Stimulated activated CD4-positive, alpha-beta T cell treated with anti-CD3 and anti-CD28 coated beads, Interleukin-4, amount 100 ng/mL, for 48 hours (primary cell): ENCODE measurements at regions not wholly inside any gene's neighbourhood (a gene's known extent, or its start where the extent isn't known, plus 50 kb on each side); places are given as distances from the start of the nearest gene placed in this dataset.
"Not testable (repeated sequence)": the region's sequence is repeated elsewhere in the genome, so short reads cannot be mapped to it uniquely, and the experiment has no call there.

ENCODE experiments used
- DNase-seq, 2 donors: peaks; one replicate each; pipeline ENCODE4 v3.0.0-alpha.2; 2020; ENCODE audit warnings: low read depth in 2 of 2

DNA sequence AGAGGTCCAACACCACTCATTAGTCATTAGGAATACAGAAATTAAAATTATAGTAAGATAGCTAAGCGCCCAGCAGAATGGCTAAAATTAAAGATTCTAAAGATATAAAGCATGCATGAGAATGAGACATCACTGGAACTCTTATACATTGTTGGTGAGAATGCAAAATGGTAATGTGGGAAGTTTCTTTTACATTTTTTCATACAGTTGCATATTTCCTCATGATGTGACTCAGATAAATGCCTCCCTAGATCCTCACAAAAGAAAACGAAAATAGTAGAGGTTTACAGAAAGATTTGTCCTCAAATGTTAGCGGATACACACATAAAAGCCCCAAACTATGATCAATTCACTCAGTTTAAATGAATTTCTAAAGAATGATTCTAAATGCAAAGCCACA is 633.7 kb upstream of the GJE1 start:
- no peak for DNase-seq

DNA sequence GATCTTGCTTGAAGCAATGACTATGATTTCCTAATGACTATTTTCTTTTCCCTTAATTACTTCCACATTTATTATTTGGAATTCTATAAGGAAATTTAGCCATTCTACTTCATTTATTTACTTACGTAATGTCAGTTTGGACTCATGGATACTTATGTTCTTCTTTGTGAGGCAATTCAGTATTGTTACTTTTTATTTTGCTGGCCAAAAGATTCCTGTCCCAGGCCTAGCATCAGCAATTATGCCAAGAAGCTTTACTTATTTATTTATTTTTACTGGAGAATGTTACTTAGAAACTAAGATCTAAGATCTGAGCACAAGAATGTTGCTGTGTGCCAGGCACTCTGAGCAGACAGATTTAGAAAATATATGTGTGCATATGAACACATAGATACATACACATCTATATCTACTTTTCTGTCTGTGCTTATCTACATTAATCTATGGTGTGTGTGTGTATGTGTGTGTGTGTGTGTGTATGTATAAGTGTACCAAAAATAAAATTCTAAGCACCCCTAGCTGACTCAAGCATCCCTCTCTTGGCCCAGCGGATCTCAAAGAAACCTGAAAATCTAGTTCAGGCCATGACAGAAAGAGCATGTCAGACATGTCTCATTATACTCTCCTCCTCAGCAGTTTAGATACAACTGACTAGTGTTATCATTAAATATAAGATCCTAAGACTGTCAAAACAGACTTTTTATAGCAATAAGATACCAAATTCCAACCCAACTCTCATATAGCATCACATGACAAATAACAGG is 640.0 kb upstream of the GJE1 start:
- DNase-seq, result no peak

DNA sequence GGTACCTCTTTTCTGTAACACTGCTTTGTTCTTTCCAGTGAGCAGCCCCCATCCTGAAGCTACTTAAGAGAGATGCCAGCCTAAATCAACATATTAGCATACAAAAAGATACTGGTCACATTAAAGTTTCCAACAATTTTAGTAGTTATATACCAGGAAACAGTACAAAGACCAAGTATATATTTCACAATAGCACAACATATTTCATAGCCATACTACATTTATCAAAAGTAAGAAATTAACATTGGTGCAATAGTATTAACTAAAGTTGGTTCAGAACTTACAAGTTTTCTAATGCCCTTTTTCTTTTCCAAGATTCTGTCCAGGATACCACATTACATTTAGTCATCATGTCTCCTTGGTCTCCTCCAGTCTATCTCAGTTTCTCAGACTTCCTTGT is 641.0 kb upstream of the GJE1 start:
- no peak for DNase-seq

DNA sequence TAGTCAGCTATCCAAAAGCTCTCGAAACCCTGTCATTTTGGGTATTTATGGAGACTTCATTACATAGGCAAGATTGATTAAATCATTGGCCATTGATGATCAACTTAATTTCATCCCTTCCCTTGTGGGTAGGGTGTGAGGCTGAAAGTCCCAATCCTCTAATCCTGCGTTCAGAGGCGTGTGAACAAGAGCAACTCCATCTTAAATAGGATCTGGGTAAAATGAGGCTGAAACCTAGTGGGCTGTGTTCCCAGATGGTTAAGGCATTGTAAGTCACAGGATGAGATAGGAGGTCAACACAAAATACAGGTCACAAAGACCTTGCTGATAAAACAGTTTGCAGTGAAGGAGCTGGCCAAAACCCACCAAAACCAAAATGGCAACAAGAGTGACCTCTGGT is 641.7 kb upstream of the GJE1 start:
- DNase-seq, result no peak

DNA sequence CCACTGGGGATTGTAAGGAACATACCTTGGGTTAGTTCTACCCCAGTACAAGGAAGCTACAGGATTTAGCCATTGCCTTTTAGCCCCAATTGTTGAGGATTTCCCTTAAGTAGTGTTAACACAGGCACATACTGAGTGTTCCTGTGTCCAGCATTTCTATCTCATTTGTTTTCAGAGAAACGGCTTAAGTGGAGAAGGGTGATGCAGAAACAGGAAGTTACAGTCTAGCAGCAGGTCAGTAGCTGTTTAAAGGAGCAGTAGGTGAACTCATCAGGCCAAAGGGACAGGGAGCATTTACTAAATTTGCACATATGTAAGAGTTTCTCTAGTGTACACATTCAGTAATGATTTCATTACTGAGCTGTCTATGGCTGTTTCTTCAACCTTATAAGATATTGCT is 644.2 kb upstream of the GJE1 start:
- no peak for DNase-seq

DNA sequence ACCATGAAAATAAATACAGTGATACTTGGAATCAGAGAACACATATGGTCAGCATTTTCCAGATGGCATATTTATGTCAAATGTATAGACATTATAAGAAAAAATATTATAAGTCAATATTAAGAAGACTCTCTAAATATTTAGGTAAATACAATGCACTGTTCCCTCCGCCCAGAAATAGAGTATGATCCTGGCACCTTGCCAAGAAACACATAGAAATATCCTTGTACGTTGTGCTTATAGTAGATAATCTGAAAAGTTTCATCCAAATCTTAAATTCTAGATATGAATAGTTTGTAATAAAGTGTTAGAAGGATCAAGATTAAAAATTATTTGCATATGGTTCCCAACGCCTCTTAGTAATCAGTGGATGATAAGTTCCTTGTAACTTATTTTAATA is 645.8 kb upstream of the GJE1 start:
- DNase-seq, result no peak

DNA sequence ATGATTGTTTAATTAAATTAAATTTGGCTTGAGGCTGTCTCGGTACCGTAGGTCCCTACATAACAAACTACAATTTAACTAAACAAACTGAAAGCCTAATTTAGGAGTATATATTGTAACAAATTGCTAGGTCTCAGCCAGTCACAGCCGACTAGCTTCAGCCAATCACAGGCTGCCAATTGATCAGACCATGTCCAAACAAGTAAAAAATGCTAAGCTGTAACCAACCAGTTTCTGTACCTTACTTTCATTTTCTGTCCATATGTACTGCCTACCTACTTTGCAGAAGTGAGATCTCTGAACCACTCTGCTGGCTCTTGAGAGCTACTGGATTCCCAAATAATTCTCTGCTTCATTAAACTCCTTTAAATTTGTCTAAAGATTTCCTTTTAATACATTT is 648.0 kb upstream of the GJE1 start:
- DNase-seq, result no peak

DNA sequence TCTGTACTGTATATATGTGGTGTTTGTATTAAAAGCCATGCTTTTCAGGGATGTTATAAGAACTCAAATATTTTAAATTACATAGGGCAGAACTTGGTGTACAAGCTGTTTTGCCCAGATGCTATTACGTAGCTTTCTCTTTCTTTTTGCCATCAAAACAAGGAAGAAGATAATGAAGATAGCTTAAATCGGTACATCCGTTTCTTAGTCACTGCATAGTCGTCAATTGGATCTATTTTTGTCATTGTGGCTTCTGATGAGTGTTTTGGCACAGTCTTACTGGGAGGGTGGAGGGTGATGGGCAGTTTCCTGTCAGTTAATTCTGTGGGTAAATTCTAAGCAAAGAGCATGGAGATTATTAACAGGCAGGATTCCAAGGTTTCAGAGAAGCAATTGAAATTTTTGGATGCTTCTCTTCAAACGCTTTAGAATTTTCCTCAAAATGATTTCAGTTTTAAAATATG is 649.1 kb upstream of the GJE1 start:
- DNase-seq, result peak; percentile 9 to 39

DNA sequence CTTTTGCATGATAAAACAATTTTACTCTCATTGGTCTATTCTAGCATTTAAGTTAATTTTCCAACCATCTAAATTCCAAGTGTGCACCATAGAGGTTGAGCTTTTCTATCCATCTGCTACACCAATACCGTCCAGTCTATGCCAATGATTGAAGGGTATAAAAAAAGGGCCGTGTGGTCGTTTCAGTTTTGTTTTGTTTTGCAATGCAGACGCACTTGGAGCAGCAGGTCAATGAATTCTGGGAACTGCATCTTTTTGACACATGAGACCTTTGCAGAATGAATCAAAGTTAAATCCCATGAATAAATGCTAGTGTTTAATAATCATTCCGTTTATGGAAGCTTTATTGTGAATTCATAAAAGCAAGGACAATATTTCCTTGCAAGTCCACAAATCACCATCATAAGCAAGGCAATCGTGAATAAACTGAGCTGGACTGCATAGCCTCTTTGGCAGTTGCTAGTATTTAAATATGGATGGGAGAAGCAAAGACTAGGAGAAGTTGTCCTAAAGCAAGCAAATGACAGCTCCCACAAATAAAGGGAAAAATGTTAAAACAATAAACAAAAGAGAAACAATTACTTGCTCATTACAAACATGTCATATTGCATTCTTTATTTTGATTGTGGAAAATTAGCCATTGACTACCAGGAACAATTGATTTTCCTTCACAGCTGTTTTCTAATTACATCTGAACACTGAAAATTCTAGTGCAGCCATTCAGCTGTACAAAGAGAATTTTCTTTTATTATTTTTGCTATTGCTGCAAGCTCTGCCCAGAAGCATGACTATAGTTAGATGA is 649.7 kb upstream of the GJE1 start:
- no peak for DNase-seq

DNA sequence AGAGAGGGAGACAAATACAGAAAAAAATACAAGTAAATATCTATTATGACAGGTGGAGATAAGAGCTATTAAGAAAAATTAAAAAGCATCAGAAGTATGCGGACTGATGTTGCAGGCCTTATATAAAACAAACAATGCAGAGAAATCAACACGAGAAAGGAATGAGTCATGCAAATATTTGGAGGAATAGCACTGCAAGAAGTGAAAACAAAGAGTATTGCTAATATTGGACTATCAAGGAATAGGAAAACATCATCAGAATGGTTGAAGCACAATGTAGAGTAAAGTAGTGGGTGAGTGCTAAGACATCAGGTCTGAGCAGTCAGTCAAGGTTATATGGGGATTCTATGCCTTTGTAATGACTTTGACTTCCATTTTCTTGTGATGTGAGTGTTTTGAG is 657.5 kb upstream of the GJE1 start:
- no peak for DNase-seq

DNA sequence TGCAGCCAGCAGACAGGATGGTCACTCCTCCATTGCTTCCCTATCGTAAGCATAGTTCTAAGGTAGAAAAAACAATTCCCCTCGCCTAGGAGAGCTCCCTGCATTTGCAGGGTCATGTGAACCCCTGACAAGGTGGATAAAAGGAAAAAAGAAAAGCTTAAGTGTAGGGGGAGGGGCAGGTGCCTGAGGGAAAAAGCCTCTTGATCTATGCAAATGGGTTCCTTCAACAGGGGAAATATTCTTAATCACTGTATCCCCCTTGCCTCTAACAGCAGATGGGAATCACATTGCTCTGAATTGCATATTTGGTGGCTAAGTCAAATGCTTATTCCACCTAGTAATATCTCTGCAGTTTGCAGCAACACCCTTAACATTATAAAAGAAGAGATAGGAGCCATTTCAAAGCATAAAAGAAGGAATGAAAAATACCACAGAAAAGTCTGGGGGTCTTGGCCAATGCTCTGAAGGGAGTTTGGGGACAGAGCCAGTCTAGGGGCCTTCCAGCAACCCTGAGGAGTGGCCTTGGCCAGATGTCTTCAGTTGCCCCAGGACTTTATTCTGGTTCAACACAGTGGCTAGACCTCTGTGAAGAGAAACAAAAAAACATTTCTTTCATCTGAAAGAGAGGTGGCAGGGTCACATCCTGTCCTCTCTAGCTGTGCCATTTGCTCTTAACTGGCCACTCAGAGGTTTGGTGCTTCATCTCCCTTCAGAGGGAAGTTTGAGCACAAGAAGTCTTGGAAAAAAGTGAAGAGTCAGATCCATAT is 660.4 kb upstream of the GJE1 start:
- DNase-seq, result no peak

DNA sequence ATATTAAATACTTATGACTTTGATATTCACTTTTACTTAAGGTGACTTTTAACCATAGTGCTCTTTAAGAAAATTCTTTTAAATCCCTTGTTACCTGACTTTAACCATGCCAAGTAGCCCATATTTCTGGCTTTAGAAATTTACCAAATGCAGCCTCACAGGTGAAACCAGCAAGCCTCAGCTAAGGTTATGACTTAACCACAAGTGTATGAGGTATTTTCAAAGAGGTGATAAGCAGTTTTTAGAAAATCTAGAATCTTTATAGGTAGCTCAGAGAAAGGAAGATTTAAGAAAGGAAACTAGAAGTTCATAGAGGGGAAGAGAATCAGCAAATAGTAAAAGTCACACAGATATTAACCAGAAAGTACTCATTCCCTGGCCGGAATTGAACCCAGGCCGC is 661.9 kb upstream of the GJE1 start:
- no peak for DNase-seq

DNA sequence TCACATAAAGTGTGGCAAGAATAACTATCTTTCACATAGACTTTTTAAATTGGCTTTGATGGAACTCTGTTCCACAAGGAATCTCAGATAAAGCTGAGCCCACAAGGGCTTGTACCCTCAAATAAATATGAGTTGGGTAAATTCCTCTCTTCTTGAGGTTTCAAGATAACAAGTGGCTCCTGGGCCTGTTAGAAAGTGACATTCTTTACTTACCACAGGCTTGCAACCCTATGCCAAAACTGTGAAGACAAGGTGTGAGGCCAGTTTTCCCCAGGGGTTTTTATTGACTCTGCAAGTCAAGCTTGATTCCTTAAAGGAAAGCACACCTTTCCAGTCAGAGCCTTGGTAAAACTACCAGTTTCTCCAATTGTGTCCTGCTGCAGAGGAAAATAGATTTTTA is 664.8 kb upstream of the GJE1 start:
- no peak for DNase-seq

DNA sequence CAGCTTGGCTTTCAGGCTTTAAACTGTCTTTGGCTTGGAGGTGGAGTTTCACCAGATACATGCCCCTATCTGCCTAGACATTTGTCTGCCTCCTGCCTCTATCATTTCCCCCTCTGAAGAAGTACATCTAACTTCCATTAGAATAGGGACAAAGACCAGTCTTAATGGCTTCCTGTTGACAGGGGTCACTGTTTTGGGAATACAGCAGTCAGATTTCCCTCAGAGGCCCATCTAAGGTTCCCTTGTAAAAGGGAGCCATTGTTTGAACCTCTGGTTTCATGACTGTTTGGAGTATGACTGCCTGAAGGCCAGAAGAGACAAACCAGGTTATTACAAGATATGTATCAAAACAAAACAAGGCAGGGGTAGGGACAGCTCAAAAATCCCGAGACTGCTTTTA is 665.7 kb upstream of the GJE1 start:
- DNase-seq, result no peak

DNA sequence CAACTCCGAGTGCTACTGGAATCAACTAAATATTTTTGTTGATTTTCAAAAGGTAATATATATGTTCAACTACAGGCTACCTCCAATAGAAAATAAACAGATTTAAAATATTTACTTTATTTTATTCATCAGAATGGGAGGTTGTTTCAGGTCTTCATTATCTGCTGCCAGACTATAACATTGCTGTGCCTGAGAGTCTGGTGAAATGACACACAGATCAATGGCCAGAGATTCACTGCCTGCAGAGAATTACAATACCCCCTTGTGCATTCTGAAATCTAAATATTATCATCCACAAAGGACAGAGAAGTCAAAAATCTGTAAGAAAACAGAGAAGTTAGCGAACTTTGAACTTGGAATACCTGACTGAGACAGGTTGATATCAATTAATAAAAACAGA is 667.8 kb upstream of the GJE1 start:
- DNase-seq, result no peak

DNA sequence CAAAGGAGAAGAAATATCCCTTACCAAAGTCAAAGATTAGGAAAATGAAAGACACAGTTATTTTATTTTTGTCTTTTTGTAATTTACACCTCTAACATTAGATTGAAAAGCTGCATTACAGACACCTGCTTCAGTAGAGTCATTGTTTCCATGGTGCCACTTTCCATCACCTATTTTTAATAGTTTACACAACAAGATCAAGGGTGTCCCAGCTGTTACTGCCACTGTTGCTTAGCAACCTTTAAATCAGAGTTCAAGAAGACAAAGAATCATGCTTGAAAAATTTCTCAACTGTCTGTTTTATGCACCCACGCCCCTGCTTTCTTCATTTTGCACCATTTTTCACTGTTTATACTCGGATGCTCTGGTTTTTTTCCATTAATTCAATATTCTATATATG is 668.2 kb upstream of the GJE1 start:
- DNase-seq, result no peak

DNA sequence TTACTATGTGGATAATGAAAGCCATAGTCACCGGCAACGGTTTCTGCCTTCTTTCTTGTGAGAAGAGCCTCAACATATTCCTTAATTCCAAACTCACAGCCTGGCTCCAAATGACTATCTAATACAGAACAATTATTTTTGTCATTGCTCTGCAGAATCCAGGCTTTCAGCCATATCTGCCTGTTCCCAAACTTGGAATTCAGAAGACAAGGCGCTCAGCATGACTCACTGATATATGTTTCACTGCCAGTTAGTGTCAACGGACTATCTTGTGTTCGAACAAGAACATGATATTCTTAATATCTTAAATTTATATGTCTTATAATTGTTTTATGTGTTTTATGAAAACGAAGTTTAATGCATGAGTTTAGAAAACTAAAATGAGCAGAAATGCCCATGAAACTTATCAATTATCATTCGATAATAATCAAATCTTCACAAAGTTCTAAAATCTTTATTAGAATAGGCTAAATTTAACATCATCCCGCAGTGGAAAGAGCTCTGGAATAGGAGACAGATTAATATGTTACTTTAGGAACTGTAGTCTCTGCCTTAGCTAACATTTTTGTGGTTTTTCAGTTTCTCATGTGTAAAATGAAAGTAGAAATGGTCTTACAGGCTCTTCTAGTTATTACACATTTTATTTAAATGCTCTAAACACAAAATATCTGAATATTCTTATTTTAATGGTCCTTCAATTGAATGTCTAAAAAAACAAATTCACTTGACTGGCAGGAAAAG is 669.3 kb upstream of the GJE1 start:
- DNase-seq, result no peak

DNA sequence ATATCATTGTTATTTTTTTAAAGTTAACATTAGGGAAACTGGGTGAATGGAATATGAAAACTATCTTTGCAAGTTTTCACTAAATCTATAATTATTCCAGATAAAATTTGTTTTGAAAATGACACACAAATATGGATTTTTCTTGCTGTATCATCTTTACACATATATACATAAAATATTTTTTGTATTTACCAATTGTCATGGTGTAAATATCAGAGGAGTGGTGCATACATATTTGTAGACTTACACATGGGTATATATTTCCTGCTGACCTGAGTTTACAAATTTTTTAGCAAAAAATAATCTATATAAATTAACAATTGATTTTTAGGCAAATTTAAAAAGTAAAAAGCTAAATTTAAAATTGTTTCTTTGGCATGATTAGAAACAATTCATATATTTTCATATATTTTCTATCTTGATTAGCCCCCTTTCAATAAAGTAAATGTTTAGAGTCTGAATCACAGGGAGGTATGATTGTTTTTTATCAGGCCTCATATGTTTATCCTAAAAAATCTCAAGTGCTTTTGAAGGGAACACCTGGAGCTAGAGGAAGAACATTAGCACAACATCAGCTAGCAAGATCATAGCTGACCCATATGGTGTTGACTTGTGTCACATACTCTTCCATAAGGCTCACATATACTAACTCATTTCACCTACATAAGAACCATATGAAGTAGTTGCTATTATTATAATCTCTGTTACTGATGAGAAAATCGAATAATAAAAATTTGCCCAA is 671.8 kb upstream of the GJE1 start:
- DNase-seq, result no peak

DNA sequence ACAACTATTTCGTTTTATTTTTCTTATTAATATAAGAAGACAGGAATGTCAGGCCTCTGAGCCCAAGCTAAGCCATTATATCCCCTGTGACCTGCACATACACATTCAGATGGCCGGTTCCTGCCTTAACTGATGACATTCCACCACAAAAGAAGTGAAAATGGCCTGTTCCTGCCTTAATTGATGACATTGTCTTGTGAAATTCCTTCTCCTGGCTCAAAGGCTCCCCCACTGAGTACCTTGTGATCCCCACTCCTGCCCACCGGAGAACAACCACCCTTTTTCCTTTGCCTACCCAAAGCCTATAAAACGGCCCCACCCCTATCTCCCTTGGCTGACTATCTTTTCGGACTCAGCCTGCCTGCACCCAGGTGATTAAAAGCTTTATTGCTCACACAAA is 672.5 kb upstream of the GJE1 start:
- not testable (repeated sequence) for DNase-seq

DNA sequence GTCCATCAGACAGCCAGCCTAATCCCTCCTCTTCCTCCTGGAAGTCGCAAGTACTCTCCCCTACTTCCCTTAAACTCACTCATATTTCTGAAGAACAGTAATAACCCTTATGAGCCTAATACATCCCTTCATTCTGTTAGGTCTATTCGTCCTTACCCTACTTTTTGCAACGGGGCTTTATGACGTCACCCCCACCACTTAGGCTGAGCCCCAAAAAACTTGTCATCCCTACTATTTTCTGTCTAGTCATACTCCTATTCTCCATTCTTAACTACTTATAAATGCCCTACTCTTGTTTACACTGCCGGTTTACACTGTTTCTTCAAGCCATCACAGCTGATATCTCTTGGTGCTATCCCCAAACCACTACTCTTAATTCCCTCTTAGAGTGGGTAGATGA is 674.7 kb upstream of the GJE1 start:
- DNase-seq, result not testable (repeated sequence)

DNA sequence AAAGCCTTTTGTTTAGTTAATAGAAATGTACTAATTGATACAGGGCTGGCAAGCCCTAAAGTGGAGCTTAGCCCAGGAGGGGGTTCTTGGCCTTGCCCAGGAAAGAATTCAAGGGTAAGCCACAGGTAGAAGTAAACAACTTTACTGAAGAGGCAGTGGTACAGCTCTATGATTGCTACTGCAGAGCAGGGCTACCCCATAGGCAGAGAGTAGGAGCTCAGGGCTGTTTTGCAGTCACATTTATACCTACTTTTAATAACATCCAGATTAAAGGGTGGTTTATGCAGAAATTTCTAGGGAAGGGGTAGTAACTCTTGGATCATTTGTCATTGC is 680.4 kb upstream of the GJE1 start:
- no peak for DNase-seq
